CD4-positive, alpha-beta T cell treated with Interleukin-17A for 4 hours (primary cell): ENCODE measurements at regions not wholly inside any gene's neighbourhood (a gene's known extent, or its start where the extent isn't known, plus 50 kb on each side); places are given as distances from the start of the nearest gene placed in this dataset.
"Not testable (repeated sequence)": the region's sequence is repeated elsewhere in the genome, so short reads cannot be mapped to it uniquely, and the experiment has no call there.

Experiments
- DNase-seq: peaks from one replicate; pipeline ENCODE4 v3.0.0-alpha.2; 2020; ENCODE audit warnings: mixed read lengths

- DNase-seq = no peak
Measured at GRCh38 chr13:50617134-50617721, 226.3 kb downstream of the DLEU7 start.

GRCh38 chr13:50618206-50618605, 225.3 kb downstream of the DLEU7 start:
- no peak for DNase-seq

GRCh38 chr13:50626101-50626547, 217.4 kb downstream of the DLEU7 start:
- no peak for DNase-seq

GRCh38 chr13:50627111-50627510, 216.4 kb downstream of the DLEU7 start:
- DNase-seq = no peak

GRCh38 chr13:50628512-50628911, 215.0 kb downstream of the DLEU7 start:
- DNase-seq = not testable (repeated sequence)

GRCh38 chr13:50629497-50629896, 214.0 kb downstream of the DLEU7 start:
- no peak for DNase-seq

- no peak for DNase-seq
Measured at GRCh38 chr13:50629966-50630365, 213.5 kb downstream of the DLEU7 start.

- DNase-seq = no peak
Measured at GRCh38 chr13:50631041-50631440, 212.5 kb downstream of the DLEU7 start.

- no peak for DNase-seq
Measured at GRCh38 chr13:50634339-50634738, 209.2 kb downstream of the DLEU7 start.

- DNase-seq = no peak
Measured at GRCh38 chr13:50635504-50635903, 208.0 kb downstream of the DLEU7 start.

GRCh38 chr13:50636007-50636704, 207.3 kb downstream of the DLEU7 start:
- no peak for DNase-seq

- DNase-seq = no peak
Measured at GRCh38 chr13:50643060-50643459, 200.4 kb downstream of the DLEU7 start.

GRCh38 chr13:50644081-50644871, 199.2 kb downstream of the DLEU7 start:
- DNase-seq = no peak

- no peak for DNase-seq
Measured at GRCh38 chr13:50645092-50645491, 198.4 kb downstream of the DLEU7 start.

GRCh38 chr13:50646070-50646469, 197.4 kb downstream of the DLEU7 start:
- no peak for DNase-seq

GRCh38 chr13:50649211-50649610, 194.3 kb downstream of the DLEU7 start:
- no peak for DNase-seq

- DNase-seq = no peak
Measured at GRCh38 chr13:50650592-50651504, 192.6 kb downstream of the DLEU7 start.

GRCh38 chr13:50651922-50652321, 191.6 kb downstream of the DLEU7 start:
- DNase-seq = no peak

GRCh38 chr13:50654331-50654730, 189.2 kb downstream of the DLEU7 start:
- DNase-seq = no peak

- not testable (repeated sequence) for DNase-seq
Measured at GRCh38 chr13:50661881-50662280, 181.6 kb downstream of the DLEU7 start.

- no peak for DNase-seq
Measured at GRCh38 chr13:50664951-50665350, 178.5 kb downstream of the DLEU7 start.

- DNase-seq = no peak
Measured at GRCh38 chr13:50668049-50668448, 175.4 kb downstream of the DLEU7 start.
